Endothelial cell of umbilical vein (primary cell): ENCODE measurements at regions not wholly inside any gene's neighbourhood (a gene's known extent, or its start where the extent isn't known, plus 50 kb on each side); places are given as distances from the start of the nearest gene placed in this dataset.

Experiments used
- BruUV-seq: library from RNA; stranded (reverse); fragments of 400-500 nt; replicated peaks from 2 replicates; lab custom pipeline; 2021; lab: Mats Ljungman, UMichigan
- CTCF ChIA-PET: fragments of 300-600, 350-600 bp; sonication (Branson Sonifier 250); formaldehyde crosslinking; loops from one replicate; lab custom pipeline; 2021; ENCODE audit warnings: antibody characterized with exemption, inconsistent platforms; lab: Charles Lee
- POLR2A ChIA-PET: fragments of 300-600, 350-600 bp; sonication (Branson Sonifier 250); formaldehyde crosslinking; loops from one replicate; lab custom pipeline; 2021; ENCODE audit warnings: antibody characterized with exemption, inconsistent platforms; lab: Charles Lee
- DNase-seq: peaks from one replicate; pipeline ENCODE4 v3.0.0-alpha.2; 2011; ENCODE audit warnings: low read depth, low spot score
- FAIRE-seq: peaks from 2 replicates; lab custom pipeline; 2011; peaks lifted over from hg19 to GRCh38; lab: Jason Lieb, UNC
- H2AFZ ChIP-seq: 2 replicates; pipeline ENCODE4 v1.6.0; 2012; ENCODE audit warnings: low read depth, low read length, control low read depth, inconsistent platforms
- H3K27ac ChIP-seq: 2 replicates; pipeline ENCODE4 v1.5.1; 2011; ENCODE audit warnings: low read depth, mild to moderate bottlenecking, control low read depth, low read length, moderate library complexity; ENCODE audit not compliant: insufficient read depth
- H3K27me3 ChIP-seq, 2 experiments: 2 replicates each; pipeline versions ENCODE4 v1.6.0 to v1.6.1; 2011; ENCODE audit warnings: low read length in 2 of 2, mixed read lengths in 1 of 2; ENCODE audit not compliant: control insufficient read depth in 2 of 2, insufficient read depth in 2 of 2
- H3K36me3 ChIP-seq, 2 experiments: 2 replicates in 1 of 2; 3 replicates in 1 of 2; pipeline ENCODE4 v1.5.1; 2011; ENCODE audit warnings: low read length in 2 of 2, mild to moderate bottlenecking in 1 of 2, moderate library complexity in 1 of 2; ENCODE audit not compliant: control insufficient read depth in 2 of 2, insufficient read depth in 2 of 2; ENCODE audit errors: extremely low read depth in 1 of 2
- H3K4me1 ChIP-seq: 3 replicates; pipeline ENCODE4 v1.5.1; 2011; ENCODE audit warnings: mild to moderate bottlenecking, low read length; ENCODE audit not compliant: control insufficient read depth, insufficient read depth; ENCODE audit errors: extremely low read depth
- H3K4me2 ChIP-seq: 2 replicates; pipeline ENCODE4 v1.6.1; 2011; ENCODE audit warnings: low read length, control low read depth, mixed read lengths; ENCODE audit not compliant: insufficient read depth
- H3K4me3 ChIP-seq, 3 experiments: fragments of 200-600 bp in 1 of 3; sonication (generic), shearing (Covaris generic) in 1 of 3; replicated peaks in 1 of 3; 2 replicates each; pipeline ENCODE4 v1.5.1; 2011 to 2016; ENCODE audit warnings: control low read depth in 3 of 3, low read length in 3 of 3, mild to moderate bottlenecking in 2 of 3, inconsistent platforms in 1 of 3, low read depth in 1 of 3, moderate library complexity in 1 of 3; ENCODE audit not compliant: insufficient read depth in 1 of 3
- H3K79me2 ChIP-seq: 2 replicates; pipeline ENCODE4 v1.6.0; 2012; ENCODE audit warnings: low read length, inconsistent platforms; ENCODE audit not compliant: control insufficient read depth, insufficient read depth
- H3K9ac ChIP-seq: replicated peaks from 2 replicates; pipeline ENCODE3; 2011; ENCODE audit warnings: low read length, control low read depth; ENCODE audit not compliant: insufficient read depth; ENCODE audit errors: extremely low read depth
- H3K9me1 ChIP-seq: replicated peaks from 3 replicates; pipeline ENCODE4 v1.6.0; 2011; ENCODE audit warnings: mild to moderate bottlenecking, low read length; ENCODE audit not compliant: control insufficient read depth, insufficient read depth; ENCODE audit errors: extremely low read depth
- H3K9me3 ChIP-seq: replicated peaks from 2 replicates; pipeline ENCODE4 v1.5.1; 2012; ENCODE audit warnings: low read length, inconsistent platforms; ENCODE audit not compliant: control insufficient read depth, insufficient read depth
- H4K20me1 ChIP-seq: replicated peaks from 2 replicates; pipeline ENCODE3; 2011; ENCODE audit warnings: mild to moderate bottlenecking, low read length; ENCODE audit not compliant: control insufficient read depth, insufficient read depth; ENCODE audit errors: extremely low read depth
- CTCF ChIP-seq, 2 donors: IDR thresholded peaks; 1 replicate in 1 of 2; 2 replicates in 1 of 2; pipeline ENCODE4 v1.5.1; 2011; ENCODE audit warnings: low read length in 2 of 2, mild to moderate bottlenecking in 2 of 2, moderate library complexity in 2 of 2, control low read depth in 1 of 2, inconsistent platforms in 1 of 2, low read depth in 1 of 2; ENCODE audit not compliant: insufficient read depth in 1 of 2; ENCODE audit errors: extremely low read depth in 1 of 2
- EZH2 ChIP-seq: IDR thresholded peaks from 2 replicates; pipeline ENCODE4 v1.6.1; 2012; ENCODE audit warnings: borderline replicate concordance, low read depth, mild to moderate bottlenecking, moderate library complexity, low read length, inconsistent platforms; ENCODE audit not compliant: severe bottlenecking
- FOS ChIP-seq: IDR thresholded peaks from 2 replicates; pipeline ENCODE4 v1.6.1; 2011; ENCODE audit warnings: mild to moderate bottlenecking, low read length, moderate library complexity, borderline replicate concordance; ENCODE audit not compliant: insufficient read depth
- GATA2 ChIP-seq: IDR thresholded peaks from 2 replicates; pipeline ENCODE4 v1.7.0; 2011; ENCODE audit warnings: low read depth, mild to moderate bottlenecking, moderate library complexity, mixed read lengths, low read length; ENCODE audit not compliant: insufficient read length, insufficient read depth
- JUN ChIP-seq: IDR thresholded peaks from 2 replicates; pipeline ENCODE4 v1.6.1; 2011; ENCODE audit warnings: borderline replicate concordance, low read depth; ENCODE audit not compliant: insufficient read length, insufficient read depth
- MYC ChIP-seq: IDR thresholded peaks from one replicate; pipeline ENCODE4 v1.6.1; 2011; ENCODE audit warnings: mild to moderate bottlenecking, low read depth, low read length
- POLR2A ChIP-seq: IDR thresholded peaks from 2 replicates; pipeline ENCODE4 v1.6.1; 2012; ENCODE audit warnings: low read depth, mild to moderate bottlenecking, control low read depth, low read length
- POLR2AphosphoS5 ChIP-seq: IDR thresholded peaks from 2 replicates; pipeline ENCODE4 v1.6.1; 2012; ENCODE audit warnings: low read depth, mild to moderate bottlenecking, control low read depth, low read length, moderate library complexity; ENCODE audit not compliant: insufficient read depth
- dilution Hi-C: fragments of 300-500 bp; cut with MboI; formaldehyde crosslinking; loops from one replicate; pipeline ENCODE4 v1.15.0; 2019; ENCODE audit warnings: low sequenced_read_pairs; ENCODE audit not compliant: extremely low pct_ligation_motif_present
- intact Hi-C: fragments of 100-400 bp; cut with micrococcal nuclease; formaldehyde crosslinking; loops from one replicate; pipeline ENCODE4 v1.10.0; 2022
- TF ChIP-seq, protein P1 (sequence below): IDR thresholded peaks from 2 replicates; pipeline ENCODE4 v1.6.1; 2011; ENCODE audit not compliant: insufficient read depth, insufficient read length

- TF ChIP-seq GATA2: no peak
- no peak for TF ChIP-seq FOS
- no peak for TF ChIP-seq EZH2
- TF ChIP-seq JUN: no peak
- no peak for TF ChIP-seq CTCF (IDR thresholded peaks at IDR 0.05; ENCODE audit: extremely low read depth in 1 of 2, insufficient read depth in 1 of 2, low read depth in 1 of 2, low read length in 2 of 2)
- no peak for TF ChIP-seq POLR2AphosphoS5
- TF ChIP-seq, protein P1, sequence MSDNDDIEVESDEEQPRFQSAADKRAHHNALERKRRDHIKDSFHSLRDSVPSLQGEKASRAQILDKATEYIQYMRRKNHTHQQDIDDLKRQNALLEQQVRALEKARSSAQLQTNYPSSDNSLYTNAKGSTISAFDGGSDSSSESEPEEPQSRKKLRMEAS: no peak
- TF ChIP-seq MYC: no peak
- TF ChIP-seq POLR2A: no peak
- peaks cover 10 to 11% of the 10 kb centered on the region in 2 experiments for H3K27me3 ChIP-seq
- dilution Hi-C loops: no loop called here
- H3K4me2 ChIP-seq: no peak overlapping the region
- no TSS peak for BruUV-seq
- intact Hi-C loops: no loop called here
- POLR2A ChIA-PET: no interaction called here
- H3K27ac ChIP-seq: no peak overlapping the region
- H3K79me2 ChIP-seq: no peaks in the 10 kb centered on the region
- no peaks in the 10 kb centered on the region for H3K9me3 ChIP-seq
- no peaks in the 10 kb centered on the region for H3K4me1 ChIP-seq
- H3K36me3 ChIP-seq: no peaks in the 10 kb centered on the region
- H3K4me3 ChIP-seq: no peak overlapping the region
- no peaks in the 10 kb centered on the region for H4K20me1 ChIP-seq
- H3K9ac ChIP-seq: no peak overlapping the region
- no peak for DNase-seq
- H3K9me1 ChIP-seq: no peaks in the 10 kb centered on the region
- no peak overlapping the region for H2AFZ ChIP-seq
- no peak for FAIRE-seq
- CTCF ChIA-PET: interaction anchor here (2.4 kb wide), 1 partner anchor 10 kb away, joined by 8 read pairs; no protein-coding TSS in a partner anchor
Observed at GRCh38 chr10:33876584-33877400, 542.3 kb upstream of the NRP1 start.
